Stimulated activated CD4-positive, alpha-beta T cell treated with anti-CD3 and anti-CD28 coated beads, Interleukin-12 subunit alpha, Interleukin-12 subunit beta, amount 100 ng/mL, for 48 hours (primary cell): ENCODE measurements at regions not wholly inside any gene's neighbourhood (a gene's known extent, or its start where the extent isn't known, plus 50 kb on each side); places are given as distances from the start of the nearest gene placed in this dataset.
"Not testable (repeated sequence)": the region's sequence is repeated elsewhere in the genome, so short reads cannot be mapped to it uniquely, and the experiment has no call there.

ENCODE experiments used
- DNase-seq, 3 donors: peaks; one replicate each; pipeline ENCODE4 v3.0.0-alpha.2; 2020; ENCODE audit warnings: low read depth in 2 of 3, low spot score in 1 of 3

- DNase-seq, result no peak
Measured at GRCh38 chr11:25159341-25159740, 662.5 kb downstream of the LUZP2 start.

GRCh38 chr11:25163421-25163820, 666.6 kb downstream of the LUZP2 start:
- DNase-seq, result no peak

GRCh38 chr11:25180187-25180586, 683.3 kb downstream of the LUZP2 start:
- no peak for DNase-seq

GRCh38 chr11:25183411-25183810, 686.6 kb downstream of the LUZP2 start:
- DNase-seq, result no peak

GRCh38 chr11:25197515-25197914, 700.7 kb downstream of the LUZP2 start:
- no peak for DNase-seq

GRCh38 chr11:25198704-25199103, 701.9 kb downstream of the LUZP2 start:
- no peak for DNase-seq

GRCh38 chr11:25200925-25201324, 704.1 kb downstream of the LUZP2 start:
- DNase-seq, result no peak

GRCh38 chr11:25206762-25207161, 709.9 kb downstream of the LUZP2 start:
- DNase-seq, result no peak

- no peak for DNase-seq
Measured at GRCh38 chr11:25211635-25212254, 714.9 kb downstream of the LUZP2 start.

- DNase-seq, result no peak
Measured at GRCh38 chr11:25214535-25215176, 717.8 kb downstream of the LUZP2 start.

- DNase-seq, result no peak
Measured at GRCh38 chr11:25218036-25218435, 721.2 kb downstream of the LUZP2 start.

- DNase-seq, result no peak
Measured at GRCh38 chr11:25225078-25225477, 728.2 kb downstream of the LUZP2 start.

GRCh38 chr11:25242928-25243327, 746.1 kb downstream of the LUZP2 start:
- no peak for DNase-seq

- DNase-seq, result no peak
Measured at GRCh38 chr11:25244126-25244525, 747.3 kb downstream of the LUZP2 start.

GRCh38 chr11:25247336-25247735, 750.5 kb downstream of the LUZP2 start:
- DNase-seq, result no peak

- no peak for DNase-seq
Measured at GRCh38 chr11:25252854-25253253, 756.0 kb downstream of the LUZP2 start.

GRCh38 chr11:25263861-25264260, 767.0 kb downstream of the LUZP2 start:
- not testable (repeated sequence) for DNase-seq

GRCh38 chr11:25271301-25271700, 774.4 kb downstream of the LUZP2 start:
- no peak for DNase-seq

GRCh38 chr11:25272214-25272613, 775.4 kb downstream of the LUZP2 start:
- DNase-seq, result no peak

- not testable (repeated sequence) for DNase-seq
Measured at GRCh38 chr11:25280821-25281220, 784.0 kb downstream of the LUZP2 start.

GRCh38 chr11:25293166-25293565, 796.3 kb downstream of the LUZP2 start:
- DNase-seq, result no peak

GRCh38 chr11:25298450-25298849, 801.6 kb downstream of the LUZP2 start:
- no peak for DNase-seq

- DNase-seq, result no peak
Measured at GRCh38 chr11:25309818-25310217, 813.0 kb downstream of the LUZP2 start.
